ENCODE measurements at regions not wholly inside any gene's neighbourhood (a gene's known extent, or its start where the extent isn't known, plus 50 kb on each side); places are given as distances from the start of the nearest gene placed in this dataset.
"Not testable (repeated sequence)": the region's sequence is repeated elsewhere in the genome, so short reads cannot be mapped to it uniquely, and the experiment has no call there.

DNA sequence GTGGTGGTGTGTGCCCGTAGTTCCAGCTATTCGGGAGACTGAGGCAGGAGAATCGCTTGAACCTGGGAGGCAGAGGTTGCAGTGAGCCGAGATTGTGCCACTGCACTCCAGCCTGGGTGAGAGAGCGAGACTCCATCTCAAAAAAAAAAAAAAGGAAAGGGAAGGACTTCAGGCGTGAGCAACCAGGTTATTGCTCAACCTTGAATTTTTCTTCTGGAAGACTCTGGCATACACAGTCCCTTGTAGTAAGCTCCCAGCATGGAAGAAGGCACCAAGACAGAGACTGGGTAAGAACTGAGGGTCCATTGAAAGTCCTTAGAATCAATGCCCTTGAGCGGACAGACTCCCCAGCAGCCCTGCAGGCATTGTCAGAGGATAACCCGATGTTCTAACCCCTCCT, 75.0 kb downstream of the C9orf50 start:
- DNase-seq (ENCODE audit: low spot score) = not testable (repeated sequence)

DNA sequence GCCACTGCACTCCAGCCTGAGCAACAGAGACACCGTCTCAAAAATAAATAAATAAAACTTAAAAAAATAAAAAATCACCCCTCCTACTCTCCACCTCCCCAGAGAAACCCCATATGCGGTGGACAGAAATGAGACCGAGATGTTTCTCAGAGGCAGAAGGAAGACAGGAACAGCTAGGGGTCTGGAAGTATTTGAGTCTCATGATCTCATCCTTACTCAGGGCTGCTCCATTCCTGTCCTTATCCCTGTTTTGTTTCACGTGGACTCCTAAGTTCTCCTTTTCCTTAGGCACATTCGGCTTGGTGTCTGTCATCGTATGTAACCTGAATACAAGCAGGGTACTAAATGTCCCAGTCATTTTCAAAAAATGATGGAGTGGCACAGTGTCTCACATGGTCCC, 76.1 kb downstream of the C9orf50 start:
- DNase-seq (ENCODE audit: low spot score) = no peak

DNA sequence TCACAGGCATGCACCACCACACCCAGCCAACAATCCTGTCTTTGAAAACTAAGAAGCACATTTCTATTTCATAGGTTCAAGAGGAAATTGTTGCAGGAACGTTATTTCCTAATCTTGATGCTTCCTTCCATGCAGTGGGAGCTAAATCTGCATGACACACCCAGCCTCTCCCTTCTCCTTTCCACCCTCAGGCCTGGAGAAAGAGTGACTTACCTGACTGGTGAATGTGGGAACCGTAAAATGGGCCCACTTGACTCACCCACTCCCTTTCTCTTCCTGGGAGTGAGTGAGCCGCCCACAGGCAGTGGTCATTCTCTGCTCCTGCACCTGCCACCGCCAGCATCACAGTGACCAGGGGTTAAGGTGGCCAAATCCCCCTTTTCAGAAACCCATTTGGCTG, 78.2 kb downstream of the C9orf50 start:
- no peak for DNase-seq (ENCODE audit: low spot score)

DNA sequence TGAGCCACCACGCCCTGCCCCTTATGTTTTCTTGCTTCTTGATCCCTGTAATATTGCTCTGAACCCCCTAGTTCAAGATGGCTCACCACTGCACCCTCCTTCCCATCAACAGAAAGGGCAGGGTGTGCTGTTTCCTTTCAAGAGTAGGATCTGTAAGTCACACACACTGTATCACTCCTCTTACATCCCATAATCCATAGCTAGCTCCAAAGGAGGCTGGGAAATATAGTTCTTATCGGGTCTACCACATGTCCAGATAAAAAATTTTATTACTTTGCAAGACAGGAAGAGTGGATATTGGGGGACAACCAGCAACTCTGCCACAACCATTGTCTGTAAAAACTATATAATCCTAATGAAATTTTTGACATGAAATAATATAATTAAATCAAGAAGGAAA, 79.6 kb downstream of the C9orf50 start:
- no peak for DNase-seq (ENCODE audit: low spot score)

DNA sequence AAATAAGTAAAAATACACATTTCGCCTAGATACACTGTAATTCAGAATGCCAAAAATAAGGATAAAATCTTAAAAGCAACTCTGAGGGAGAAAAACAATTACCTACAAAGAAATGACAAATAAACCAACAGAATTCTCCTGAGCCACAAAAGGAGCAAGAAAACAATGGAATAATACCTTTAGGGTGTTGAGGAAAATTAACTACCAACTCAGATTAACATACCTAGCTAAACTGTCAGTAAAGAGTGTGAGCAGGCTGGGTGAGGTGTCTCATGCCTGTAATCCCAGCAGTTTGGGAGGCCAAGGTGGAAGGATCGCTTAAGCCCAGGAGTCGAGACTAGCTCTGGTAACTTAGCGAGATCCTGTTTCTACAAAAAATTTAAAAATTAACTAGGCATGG, 81.5 kb downstream of the C9orf50 start:
- DNase-seq (ENCODE audit: low spot score) = no peak

DNA sequence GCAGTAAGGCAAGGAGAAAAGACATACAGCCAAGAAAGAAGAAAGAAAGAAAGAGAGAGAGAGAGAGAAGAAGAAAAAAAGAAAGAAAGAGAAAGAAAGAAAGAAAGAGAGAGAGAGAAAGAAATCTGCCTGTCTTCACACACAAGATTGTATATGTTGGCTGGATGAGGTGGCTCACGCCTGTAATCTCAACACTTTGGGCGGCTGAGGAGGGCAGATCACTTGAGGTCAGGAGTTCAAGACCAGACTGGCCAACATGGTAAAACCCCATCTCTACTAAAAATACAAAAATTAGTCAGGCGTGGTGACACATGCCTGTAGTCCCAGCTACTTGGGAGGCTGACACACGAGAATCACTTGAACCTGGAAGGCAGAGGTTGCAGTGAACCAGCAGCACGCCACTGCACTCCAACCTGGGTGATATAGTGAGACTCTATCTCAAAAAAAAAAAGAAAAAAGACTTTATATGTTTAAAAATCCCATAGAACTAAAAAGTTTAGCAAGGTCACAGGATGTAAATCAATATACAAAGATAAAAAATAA, 89.0 kb downstream of the C9orf50 start:
- DNase-seq (ENCODE audit: low spot score) = not testable (repeated sequence)

DNA sequence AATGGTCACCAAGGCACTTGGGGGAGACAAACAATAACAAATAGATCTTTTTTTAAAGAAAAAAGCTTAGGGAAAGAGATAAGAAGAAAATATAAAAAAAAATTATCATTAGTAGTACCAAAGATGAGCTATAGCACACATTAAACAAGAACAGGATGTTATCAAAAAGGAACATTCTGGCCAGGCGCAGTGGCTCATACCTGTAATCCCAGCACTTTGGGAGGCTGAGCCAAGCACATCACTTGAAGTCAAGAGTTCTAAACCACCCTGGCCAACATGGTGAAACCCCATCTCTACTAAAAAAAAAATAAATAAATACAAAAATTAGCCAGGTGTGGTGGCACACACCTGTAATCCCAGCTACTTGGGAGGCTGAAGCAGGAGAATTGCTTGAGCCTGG, 92.9 kb downstream of the C9orf50 start:
- DNase-seq (ENCODE audit: low spot score) = not testable (repeated sequence)

DNA sequence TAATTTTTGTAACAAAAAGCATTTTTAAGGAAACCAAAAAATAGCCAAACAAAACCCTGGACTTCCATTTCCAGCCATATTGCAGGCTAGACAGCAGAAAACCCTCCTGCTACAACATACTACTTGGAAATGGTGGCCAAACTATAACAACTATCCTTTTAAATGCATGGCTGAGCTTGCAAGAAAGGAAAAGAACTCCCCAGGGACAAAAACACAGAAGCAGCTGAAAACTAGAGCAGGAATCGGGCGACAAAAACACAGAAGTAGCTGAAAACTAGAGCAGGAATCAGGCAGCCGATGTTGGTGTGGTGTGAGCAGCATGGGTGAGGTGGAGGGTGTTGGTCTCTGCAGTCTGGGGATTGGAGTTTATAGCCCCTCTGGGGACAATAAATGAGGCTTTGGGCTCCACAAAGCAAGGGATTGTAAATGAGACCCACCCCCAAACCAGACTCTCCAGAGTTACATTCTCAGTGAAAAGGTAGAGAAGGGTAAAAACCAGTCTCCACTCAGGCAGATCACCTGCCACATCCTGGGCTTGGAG, 95.2 kb downstream of the C9orf50 start:
- DNase-seq (ENCODE audit: low spot score) = no peak

DNA sequence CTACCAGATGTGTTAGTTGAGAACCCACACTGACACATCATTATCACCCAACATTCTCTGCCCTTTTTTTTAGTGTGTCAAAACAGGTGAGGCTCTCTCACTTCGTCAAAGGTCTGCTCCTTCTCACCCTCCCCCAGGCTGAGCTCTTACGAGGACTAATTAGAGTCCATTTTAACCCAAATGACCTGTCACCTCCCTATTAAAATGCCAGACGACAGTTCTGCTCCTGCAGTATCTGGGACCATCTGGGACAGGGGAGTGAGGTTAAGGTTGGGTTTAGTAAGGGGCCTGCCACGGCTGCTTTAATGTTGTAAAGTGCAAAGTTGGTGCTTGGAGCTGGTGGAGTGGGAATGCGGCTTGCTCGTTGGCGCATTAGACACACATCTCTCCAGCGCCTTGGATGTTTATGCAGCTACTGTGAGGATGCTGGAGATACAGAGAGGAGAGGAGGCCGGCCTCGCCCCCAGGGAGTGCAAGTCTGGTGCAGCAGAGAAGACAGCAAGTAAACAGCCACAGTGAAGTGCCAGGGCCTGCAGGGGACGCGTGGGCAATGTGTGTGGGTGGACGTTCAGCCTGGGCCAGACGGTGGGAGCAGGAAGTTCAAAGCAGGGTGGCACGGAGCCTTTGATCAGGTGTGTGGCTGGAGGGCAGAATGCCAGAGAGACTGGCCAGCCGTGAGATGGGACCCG, 96.2 kb downstream of the C9orf50 start:
- no peak for DNase-seq (ENCODE audit: low spot score)

DNA sequence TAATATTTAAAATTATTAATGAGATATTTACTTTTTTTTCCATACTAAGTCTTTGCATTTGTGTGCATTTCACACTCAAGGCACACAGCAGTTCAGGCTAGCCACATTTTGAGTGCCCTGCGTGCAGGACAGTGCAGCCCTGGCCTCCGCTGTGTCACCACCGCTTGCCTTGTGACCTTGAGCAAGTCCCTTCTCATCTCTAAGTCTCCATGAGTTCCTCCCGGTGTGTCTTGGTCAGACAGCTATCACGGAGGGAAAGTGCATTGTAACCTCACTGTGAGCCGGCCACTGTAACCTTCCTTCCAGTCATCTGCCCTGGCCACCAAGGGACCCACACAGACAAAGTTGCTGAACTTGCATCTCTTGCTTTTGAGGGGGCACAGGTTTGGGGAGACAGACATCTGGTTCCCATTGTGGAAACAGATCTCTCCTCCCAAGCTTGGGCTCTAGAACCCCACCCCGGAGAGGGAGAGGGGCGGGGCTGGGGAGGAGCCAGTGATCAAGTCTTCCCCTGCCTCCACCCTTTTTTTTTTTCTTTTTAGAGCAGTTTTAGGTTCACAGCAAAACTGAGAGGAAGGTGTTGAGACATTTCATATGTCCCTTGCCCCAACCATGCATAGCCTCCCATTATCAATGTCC, 96.8 kb downstream of the C9orf50 start:
- no peak for DNase-seq (ENCODE audit: low spot score)

DNA sequence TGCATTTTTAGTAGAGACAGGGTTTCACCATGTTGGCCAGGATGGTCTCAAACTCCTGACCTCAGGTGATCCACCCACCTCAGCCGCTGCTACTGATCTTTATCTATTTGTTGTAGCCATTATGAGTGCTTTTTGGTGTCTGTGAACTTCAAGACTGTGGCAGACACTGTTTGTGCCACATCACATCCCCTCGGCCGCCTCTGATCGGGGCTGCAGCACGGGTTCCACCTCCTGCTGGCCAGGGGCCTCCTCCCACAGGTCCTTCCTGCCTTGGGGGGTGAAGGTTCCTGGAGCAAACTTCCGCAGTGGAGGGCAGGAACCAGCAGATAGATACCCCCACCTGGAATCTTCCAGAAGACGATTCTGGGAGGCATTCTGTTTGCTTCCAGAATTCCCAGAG, 98.5 kb downstream of the C9orf50 start:
- DNase-seq (ENCODE audit: low spot score) = no peak

DNA sequence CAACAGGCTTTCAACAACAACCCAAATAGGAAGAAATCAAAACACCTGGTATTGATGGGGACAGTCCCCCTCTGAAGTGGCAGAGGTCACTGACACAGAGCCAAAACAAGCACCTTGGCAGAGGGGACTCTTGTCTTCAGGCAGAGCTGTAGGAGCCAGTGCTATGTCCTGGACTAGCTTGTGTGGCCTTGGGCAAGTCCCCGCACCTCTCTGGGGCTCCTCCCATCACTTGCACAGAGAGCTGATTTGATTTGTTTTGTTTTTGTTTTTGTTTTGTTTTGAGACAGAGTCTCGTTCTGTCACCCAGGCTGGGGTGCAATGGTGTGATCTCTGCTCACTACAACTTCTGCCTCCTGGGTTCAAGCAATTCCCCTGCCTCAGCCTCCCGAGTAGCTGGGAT, 100.8 kb downstream of the C9orf50 start:
- no peak for DNase-seq (ENCODE audit: low spot score)

DNA sequence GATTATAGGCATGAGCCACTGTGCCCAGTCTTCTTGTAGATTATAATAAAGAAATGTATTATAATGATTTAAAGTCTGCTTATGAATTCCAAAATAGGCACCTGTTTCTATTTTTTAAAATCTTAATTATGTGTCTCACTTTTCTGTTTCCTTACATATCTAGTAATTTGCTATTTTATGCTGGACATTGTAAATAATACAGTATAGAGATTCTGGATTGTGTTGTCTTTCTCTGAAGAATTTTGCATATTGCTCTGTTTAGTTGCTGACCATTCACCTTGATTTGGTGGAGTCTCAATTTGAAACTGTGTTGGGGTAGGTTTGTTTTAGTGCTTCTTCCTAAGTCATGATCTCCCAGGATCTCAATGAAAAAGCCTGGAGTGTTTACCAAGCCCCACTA, 102.8 kb downstream of the C9orf50 start:
- DNase-seq (ENCODE audit: low spot score) = no peak

DNA sequence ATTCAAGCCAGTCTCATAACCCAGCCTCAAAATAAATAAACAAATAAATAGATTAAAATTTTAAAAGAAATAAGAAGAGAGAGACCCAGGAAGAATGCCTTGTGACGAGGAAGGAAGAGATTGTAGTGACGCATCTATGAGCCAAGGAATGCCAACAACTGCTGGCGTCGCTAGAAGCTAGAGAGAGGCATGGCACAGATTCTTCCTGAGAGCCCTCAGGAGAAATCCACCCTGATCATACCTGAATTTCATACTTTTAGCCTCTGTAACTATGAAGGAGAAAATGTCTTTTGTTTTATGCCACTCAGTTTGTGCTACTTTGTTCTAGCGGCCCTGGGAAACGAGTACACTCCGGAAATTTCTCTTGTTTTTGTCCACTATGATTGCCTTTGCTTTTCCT, 103.9 kb downstream of the C9orf50 start:
- DNase-seq (ENCODE audit: low spot score) = no peak

DNA sequence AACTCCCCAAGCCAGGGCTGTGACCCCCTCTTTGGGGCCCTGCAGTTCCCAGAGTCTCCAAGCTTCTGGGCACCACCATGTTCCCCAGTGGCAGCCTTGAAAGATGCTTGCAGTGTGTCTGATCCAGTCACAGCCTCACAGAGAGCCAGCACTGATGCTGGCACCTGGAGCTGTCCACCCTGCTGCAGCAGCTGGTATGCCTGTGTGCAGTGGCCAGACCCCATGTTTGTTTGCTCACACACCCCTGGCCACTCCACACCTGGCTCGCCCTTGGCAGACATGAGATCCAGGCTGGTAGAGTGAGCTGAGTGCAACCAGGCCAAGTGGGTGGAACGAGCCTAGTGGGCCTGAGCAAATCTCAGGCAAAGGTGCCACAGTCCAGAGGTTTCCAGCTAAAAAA, 106.0 kb downstream of the C9orf50 start:
- no peak for DNase-seq (ENCODE audit: low spot score)

DNA sequence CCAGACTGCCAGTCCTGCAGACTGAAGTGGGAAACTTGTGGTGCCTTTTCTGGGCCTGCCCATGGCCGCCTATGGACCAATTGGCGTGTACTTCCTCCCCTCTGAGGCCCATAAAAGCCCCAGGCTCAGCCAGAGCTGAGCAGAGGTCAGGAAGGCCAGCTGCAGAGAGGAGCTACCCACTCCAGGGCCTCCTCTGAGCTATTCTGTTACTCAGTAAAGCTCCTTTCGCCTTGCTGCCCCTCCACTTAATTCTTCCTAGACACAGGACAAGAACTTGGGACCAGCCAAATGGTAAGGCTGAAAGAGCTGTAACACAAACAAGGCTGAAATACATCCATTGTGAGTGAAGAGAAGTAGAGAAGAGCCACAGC, 106.4 kb downstream of the C9orf50 start:
- no peak for DNase-seq (ENCODE audit: low spot score)

DNA sequence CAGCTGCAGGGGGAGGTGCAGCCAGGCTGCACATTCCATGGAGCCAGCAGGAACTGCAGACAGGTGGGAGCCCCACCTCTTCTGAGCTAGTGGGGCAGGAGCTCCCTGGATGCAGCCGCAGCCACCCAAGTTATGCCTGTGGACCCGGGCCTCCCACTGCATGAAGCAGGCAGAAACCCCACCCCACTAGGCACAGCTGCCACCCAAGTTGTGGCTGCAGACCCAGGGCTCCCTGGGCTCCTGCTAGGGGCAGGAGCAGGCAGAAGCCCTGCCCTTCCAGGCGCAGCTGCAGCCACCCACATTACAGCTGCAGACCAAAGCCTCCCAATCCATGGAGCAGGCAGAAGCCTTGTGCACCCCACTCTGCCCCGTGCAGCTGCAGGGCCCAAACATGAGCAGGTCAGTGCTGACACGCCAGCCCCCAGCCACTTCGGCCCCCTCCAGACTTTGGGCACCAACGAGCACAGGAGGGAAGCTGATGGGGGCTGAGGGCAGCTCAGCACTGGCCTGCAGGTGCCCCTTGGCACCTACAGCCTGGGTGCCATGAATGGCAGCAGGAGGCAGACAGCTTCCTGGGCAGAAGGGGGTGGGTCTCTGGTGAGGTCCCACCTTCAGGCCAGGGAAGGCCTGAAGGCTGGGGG, 106.9 kb downstream of the C9orf50 start:
- DNase-seq (ENCODE audit: low spot score) = no peak

DNA sequence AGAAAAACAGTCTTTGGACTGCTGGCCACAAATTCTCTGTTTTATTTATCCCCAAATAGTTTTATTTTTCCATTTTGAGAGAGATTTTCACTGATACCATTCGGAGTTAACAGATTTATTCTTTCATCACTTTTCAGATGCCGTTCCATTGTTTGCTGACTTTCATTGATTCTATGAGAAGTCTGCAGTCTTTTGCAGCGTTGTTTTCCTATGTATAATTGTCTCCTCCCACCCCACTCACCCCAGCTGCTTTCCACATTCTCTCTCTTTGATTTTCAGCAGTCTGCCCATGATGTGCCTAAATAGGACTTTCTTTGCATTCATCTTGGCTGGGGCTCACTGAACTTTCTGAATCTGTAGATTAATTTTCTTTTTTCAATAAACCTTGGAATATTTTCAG, 107.6 kb downstream of the C9orf50 start:
- DNase-seq (ENCODE audit: low spot score) = no peak

DNA sequence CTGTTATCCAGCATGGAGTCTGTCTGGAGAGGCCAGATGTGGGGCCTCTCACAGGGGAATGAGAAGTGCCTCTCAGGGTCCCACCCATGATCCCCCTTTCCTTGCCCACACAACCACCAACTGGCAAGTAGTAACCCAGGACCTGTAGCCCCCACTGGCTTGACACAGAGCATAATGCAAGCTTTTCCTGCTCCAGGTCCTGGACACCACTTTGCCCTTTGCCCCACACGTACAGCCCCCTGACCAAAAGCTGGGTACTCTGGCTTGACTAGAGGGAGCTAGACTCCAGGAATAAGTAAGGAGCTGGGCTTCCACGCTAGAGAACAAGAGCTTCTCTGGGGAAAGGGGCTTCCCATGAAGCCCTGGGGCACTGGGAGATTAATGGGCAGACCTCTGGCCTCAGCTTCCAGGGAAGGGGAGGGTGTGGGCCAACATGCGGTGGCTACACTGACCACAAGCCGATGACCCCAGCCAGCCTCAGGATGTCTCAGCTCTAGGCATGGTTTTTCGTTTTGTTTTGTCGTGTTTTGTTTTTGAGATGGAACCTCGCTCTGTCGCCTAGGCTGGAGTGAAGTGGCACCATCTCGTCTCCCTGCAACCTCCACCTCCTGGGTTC, 109.5 kb downstream of the C9orf50 start:
- DNase-seq (ENCODE audit: low spot score) = no peak

DNA sequence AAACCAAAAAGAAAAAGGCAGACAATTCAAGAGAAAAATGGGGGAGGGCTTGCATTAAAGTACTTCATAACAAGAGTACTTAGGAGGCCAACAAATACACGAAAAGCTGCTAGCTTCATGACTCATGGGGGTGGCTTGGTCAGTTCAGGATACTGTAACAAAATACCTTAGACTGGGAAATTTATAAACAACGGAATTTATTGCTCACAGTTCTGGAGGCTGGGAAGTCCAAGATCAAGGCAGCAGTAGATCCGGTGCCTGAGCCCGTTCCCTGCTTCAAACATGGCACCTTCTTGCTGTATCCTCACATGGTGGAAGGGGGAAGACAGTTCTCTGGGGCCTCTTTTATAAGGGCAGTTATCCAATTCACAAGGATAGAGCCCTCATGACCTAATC, 111.4 kb downstream of the C9orf50 start:
- DNase-seq (ENCODE audit: low spot score) = no peak

DNA sequence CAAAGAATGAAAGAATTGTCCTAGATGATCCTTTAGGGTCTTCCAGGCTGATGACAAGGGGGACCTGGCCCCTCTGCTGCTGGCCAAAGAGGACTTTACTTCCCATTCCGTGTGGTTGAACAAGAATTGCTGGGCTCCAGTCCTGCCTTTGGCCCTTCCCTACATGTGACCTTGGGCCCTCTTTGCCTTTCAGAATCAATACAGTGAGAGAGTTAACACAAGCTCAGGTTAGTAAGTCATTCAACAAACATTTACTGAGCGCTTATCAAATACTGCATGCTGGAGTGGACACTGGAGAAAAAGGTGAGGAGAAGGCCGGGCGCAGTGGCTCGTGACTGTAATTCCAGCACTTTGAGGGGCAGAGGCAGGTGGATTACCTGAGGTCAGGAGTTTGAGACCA, 113.1 kb downstream of the C9orf50 start:
- DNase-seq (ENCODE audit: low spot score) = no peak

DNA sequence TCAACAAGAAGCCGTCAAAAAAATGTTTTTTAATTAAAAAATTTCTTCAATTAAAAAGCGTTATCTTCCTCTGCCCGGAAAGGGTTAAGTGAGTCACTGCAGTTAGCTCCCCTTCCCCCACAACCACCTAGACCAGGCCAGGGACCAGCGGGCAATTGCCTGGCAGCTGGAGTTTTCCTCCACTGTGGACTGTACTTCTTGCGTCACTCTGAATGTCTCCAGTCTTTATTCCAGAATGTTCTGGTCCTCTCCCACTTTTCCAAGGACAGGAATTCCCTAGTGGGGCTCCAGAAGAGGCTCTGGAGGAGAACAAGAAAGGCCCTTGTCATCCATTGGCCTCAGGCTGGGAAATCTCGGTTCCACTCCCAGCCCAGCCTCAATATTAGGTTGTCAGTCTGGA, 114.0 kb downstream of the C9orf50 start:
- no peak for DNase-seq (ENCODE audit: low spot score)

DNA sequence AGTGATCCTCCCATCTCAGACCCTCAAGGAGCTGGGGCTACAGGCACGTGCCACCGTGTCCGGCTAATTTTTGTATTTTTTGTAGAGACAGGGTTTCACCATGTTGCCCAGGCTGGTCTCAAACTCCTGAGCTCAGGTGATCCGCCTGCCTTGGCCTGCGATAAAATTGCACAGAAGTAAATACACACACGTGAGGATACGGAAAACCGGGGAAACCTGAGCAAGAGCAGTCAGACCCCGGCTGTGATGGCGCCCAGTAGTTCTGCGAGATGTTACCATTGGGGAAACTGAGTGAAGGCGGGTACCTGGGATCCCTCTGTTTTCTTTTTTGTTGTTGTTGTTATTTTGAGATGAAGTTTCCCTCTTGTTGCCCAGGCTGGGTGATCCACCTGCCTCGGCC, 114.9 kb downstream of the C9orf50 start:
- no peak for DNase-seq (ENCODE audit: low spot score)

All from Ammon's horn (tissue), 1 donor.